Thyroid gland (tissue), 4 donors: ENCODE measurements at regions not wholly inside any gene's neighbourhood (a gene's known extent, or its start where the extent isn't known, plus 50 kb on each side); places are given as distances from the start of the nearest gene placed in this dataset.

Experiments
- DNase-seq, 2 donors: peaks; one replicate each; pipeline ENCODE4 v3.0.0-alpha.2; 2019
- H3K27ac ChIP-seq, 3 donors: fragments of 200-600 bp; sonication (generic); 1 replicate in 2 of 3; 2 replicates in 1 of 3; pipeline ENCODE4 v1.5.1; 2016 to 2019; ENCODE audit warnings: mild to moderate bottlenecking in 1 of 3, moderate library complexity in 1 of 3
- H3K27me3 ChIP-seq: fragments of 200-600 bp; sonication (generic); one replicate; pipeline ENCODE4 v1.5.1; 2019
- H3K36me3 ChIP-seq, 2 donors: fragments of 200-600 bp; sonication (generic); one replicate each; pipeline ENCODE4 v1.5.1; 2016 to 2019
- H3K4me1 ChIP-seq, 2 donors: fragments of 200-600 bp; sonication (generic); one replicate each; pipeline ENCODE4 v1.5.1; 2017 to 2019
- H3K4me3 ChIP-seq, 3 donors: fragments of 200-600 bp; sonication (generic); replicated peaks in 1 of 3; 1 replicate in 2 of 3; 2 replicates in 1 of 3; pipeline ENCODE4 v1.5.1; 2016; ENCODE audit warnings: mild to moderate bottlenecking in 1 of 3
- H3K9me3 ChIP-seq: fragments of 200-600 bp; sonication (generic); one replicate; pipeline ENCODE4 v1.5.1; 2017
- POLR2A ChIP-seq, 2 donors: fragments of 450-650 bp; IDR thresholded peaks; one replicate each; pipeline ENCODE4 v1.6.1; 2017; ENCODE audit warnings: antibody characterized with exemption in 2 of 2, mild to moderate bottlenecking in 2 of 2, moderate library complexity in 1 of 2
- WGBS, 2 donors: methylation state at CpG; one replicate each; pipeline ENCODE4 v1.1.5; 2017; 5-methylcytosine and 5-hydroxymethylcytosine counted together
- intact Hi-C: fragments of 100-400 bp; cut with DNase I; formaldehyde crosslinking; loops from one replicate; pipeline ENCODE4 v1.15.1; 2023
- TF ChIP-seq, protein P1 (sequence below), 6 experiments: fragments of 200-600 bp in 3 of 6; fragments of 450-650 bp in 3 of 6; sonication (generic) in 3 of 6; IDR thresholded peaks; one replicate each; pipeline ENCODE4 v1.5.1; 2016 to 2019; ENCODE audit warnings: antibody characterized with exemption in 6 of 6, mild to moderate bottlenecking in 2 of 6, inconsistent platforms in 1 of 6, moderate library complexity in 1 of 6

GRCh38 chr10:36880898-36881297, 244.5 kb upstream of the ANKRD30A start:
- intact Hi-C loops: loop anchor here (10.0 kb wide), 1 partner anchor 1246 kb away; no protein-coding TSS in a partner anchor

GRCh38 chr10:36872702-36873393, 252.6 kb upstream of the ANKRD30A start:
- WGBS, 2 donors: 86 to 88% methylated on average over 6 of the region's 6 CpGs
- TF ChIP-seq, protein P1, sequence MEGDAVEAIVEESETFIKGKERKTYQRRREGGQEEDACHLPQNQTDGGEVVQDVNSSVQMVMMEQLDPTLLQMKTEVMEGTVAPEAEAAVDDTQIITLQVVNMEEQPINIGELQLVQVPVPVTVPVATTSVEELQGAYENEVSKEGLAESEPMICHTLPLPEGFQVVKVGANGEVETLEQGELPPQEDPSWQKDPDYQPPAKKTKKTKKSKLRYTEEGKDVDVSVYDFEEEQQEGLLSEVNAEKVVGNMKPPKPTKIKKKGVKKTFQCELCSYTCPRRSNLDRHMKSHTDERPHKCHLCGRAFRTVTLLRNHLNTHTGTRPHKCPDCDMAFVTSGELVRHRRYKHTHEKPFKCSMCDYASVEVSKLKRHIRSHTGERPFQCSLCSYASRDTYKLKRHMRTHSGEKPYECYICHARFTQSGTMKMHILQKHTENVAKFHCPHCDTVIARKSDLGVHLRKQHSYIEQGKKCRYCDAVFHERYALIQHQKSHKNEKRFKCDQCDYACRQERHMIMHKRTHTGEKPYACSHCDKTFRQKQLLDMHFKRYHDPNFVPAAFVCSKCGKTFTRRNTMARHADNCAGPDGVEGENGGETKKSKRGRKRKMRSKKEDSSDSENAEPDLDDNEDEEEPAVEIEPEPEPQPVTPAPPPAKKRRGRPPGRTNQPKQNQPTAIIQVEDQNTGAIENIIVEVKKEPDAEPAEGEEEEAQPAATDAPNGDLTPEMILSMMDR (IDR thresholded peaks at IDR 0.05): no peak
- TF ChIP-seq POLR2A (IDR thresholded peaks at IDR 0.05): no peak
- Histone ChIP-seq H3K4me3 (no peak overlapping the region), H3K27me3 (no peaks in the 10 kb centered on the region), H3K9me3 (no peaks in the 10 kb centered on the region), H3K4me1 (no peaks in the 10 kb centered on the region), H3K36me3 (no peaks in the 10 kb centered on the region), H3K27ac (no peak overlapping the region)
- DNase-seq: no peak
- intact Hi-C loops: no loop called here

More at GRCh38 chr10:36880898-36881297, 244.5 kb upstream of the ANKRD30A start:
- no peak for DNase-seq
- Histone ChIP-seq H3K27me3 (no peaks in the 10 kb centered on the region), H3K36me3 (no peaks in the 10 kb centered on the region), H3K4me1 (peaks cover 17 to 21% of the 10 kb centered on the region in 2 donors), H3K27ac (peak overlapping the region in 1 of 3 donors; percentile 46), H3K9me3 (no peaks in the 10 kb centered on the region), H3K4me3 (no peak overlapping the region)
- 11 to 18% methylated on average over 5 of the region's 5 CpGs for WGBS, 2 donors
- TF ChIP-seq, protein P1 (IDR thresholded peaks at IDR 0.05): peak in 4 of 6 experiments; percentile 34 to 51 (median 48)
- TF ChIP-seq POLR2A (IDR thresholded peaks at IDR 0.05): no peak

- H3K36me3 ChIP-seq: no peaks in the 10 kb centered on the region
- no peak overlapping the region for H3K27ac ChIP-seq
- WGBS, 2 donors: 64 to 73% methylated on average over 4 of the region's 4 CpGs
- H3K4me1 ChIP-seq: no peaks in the 10 kb centered on the region
- no peaks in the 10 kb centered on the region for H3K27me3 ChIP-seq
- intact Hi-C loops: no loop called here
- TF ChIP-seq, protein P1 (IDR thresholded peaks at IDR 0.05): no peak
- no peak for TF ChIP-seq POLR2A (IDR thresholded peaks at IDR 0.05)
- DNase-seq: no peak
- no peaks in the 10 kb centered on the region for H3K9me3 ChIP-seq
- no peak overlapping the region for H3K4me3 ChIP-seq
These were observed 284.6 kb upstream of the ANKRD30A start for GRCh38 chr10:36840788-36841187.

DNA sequence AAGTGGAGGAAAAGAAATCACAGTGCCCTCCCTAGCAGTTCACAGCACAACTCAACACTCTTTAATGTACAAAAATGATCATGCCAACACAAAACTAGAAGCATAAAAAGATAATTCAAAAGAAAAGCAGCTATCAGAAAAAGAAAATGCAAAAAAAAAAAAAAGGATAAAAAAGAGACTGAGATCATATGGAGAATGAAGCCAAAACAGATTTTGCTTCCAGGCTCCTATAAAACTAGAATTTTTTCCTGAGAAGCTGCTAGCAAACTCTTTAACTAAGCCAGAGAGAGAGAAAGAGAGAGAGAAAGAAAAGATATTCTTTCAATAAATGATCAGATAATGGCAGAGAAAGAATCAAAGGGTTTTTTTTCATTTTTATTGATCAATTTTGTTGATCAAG, 288.0 kb upstream of the ANKRD30A start:
- DNase-seq: no peak
- Histone ChIP-seq H3K27me3 (no peaks in the 10 kb centered on the region), H3K4me3 (no peak overlapping the region)

DNA sequence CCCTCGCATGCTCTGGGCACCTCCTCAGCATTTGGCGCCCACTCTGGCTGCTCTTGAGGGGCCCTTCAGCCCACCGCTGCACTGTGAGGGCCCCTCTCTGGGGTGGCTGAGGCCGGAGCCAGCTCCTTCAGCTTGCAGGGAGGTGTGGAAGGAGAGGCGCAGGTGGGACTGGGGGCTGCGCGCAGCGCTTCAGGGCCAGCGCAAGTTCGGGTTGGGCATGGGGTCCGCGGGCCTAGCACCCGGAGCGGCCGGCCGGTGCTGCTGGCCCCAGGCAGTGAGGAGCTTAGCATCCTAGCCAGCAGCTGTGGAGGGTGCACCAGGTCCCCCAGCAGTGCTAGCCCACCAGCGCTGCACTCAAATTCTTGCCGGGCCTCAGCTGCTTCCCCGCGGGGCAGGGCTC, 305.6 kb upstream of the ANKRD30A start:
- Histone ChIP-seq H3K36me3 (no peaks in the 10 kb centered on the region), H3K27ac (no peak overlapping the region), H3K27me3 (no peaks in the 10 kb centered on the region), H3K4me1 (no peaks in the 10 kb centered on the region), H3K4me3 (no peak overlapping the region), H3K9me3 (no peaks in the 10 kb centered on the region)
- WGBS, 2 donors: 92 to 94% methylated on average over 15 to 16 of the region's 20 CpGs
- intact Hi-C loops: no loop called here
- no peak for DNase-seq
- TF ChIP-seq, protein P1 (IDR thresholded peaks at IDR 0.05): no peak
- no peak for TF ChIP-seq POLR2A (IDR thresholded peaks at IDR 0.05)

More for the DNA sequence above, 288.0 kb upstream of the ANKRD30A start:
- H3K36me3 ChIP-seq: no peaks in the 10 kb centered on the region
- intact Hi-C loops: no loop called here
- no peak for TF ChIP-seq POLR2A (IDR thresholded peaks at IDR 0.05)
- no peaks in the 10 kb centered on the region for H3K4me1 ChIP-seq
- H3K9me3 ChIP-seq: no peaks in the 10 kb centered on the region
- no peak overlapping the region for H3K27ac ChIP-seq
